Endothelial cell of umbilical vein (primary cell): ENCODE measurements at regions not wholly inside any gene's neighbourhood (a gene's known extent, or its start where the extent isn't known, plus 50 kb on each side); places are given as distances from the start of the nearest gene placed in this dataset.

Experiments
- EZH2 ChIP-seq: IDR thresholded peaks from 2 replicates; pipeline ENCODE4 v1.6.1; 2012; ENCODE audit warnings: borderline replicate concordance, low read depth, mild to moderate bottlenecking, moderate library complexity, low read length, inconsistent platforms; ENCODE audit not compliant: severe bottlenecking
- FOS ChIP-seq: IDR thresholded peaks from 2 replicates; pipeline ENCODE4 v1.6.1; 2011; ENCODE audit warnings: mild to moderate bottlenecking, low read length, moderate library complexity, borderline replicate concordance; ENCODE audit not compliant: insufficient read depth
- JUN ChIP-seq: IDR thresholded peaks from 2 replicates; pipeline ENCODE4 v1.6.1; 2011; ENCODE audit warnings: borderline replicate concordance, low read depth; ENCODE audit not compliant: insufficient read length, insufficient read depth
- MYC ChIP-seq: IDR thresholded peaks from one replicate; pipeline ENCODE4 v1.6.1; 2011; ENCODE audit warnings: mild to moderate bottlenecking, low read depth, low read length
- POLR2A ChIP-seq: IDR thresholded peaks from 2 replicates; pipeline ENCODE4 v1.6.1; 2012; ENCODE audit warnings: low read depth, mild to moderate bottlenecking, control low read depth, low read length
- POLR2AphosphoS5 ChIP-seq: IDR thresholded peaks from 2 replicates; pipeline ENCODE4 v1.6.1; 2012; ENCODE audit warnings: low read depth, mild to moderate bottlenecking, control low read depth, low read length, moderate library complexity; ENCODE audit not compliant: insufficient read depth
- TF ChIP-seq, protein P1 (sequence below), 2 donors: IDR thresholded peaks; 1 replicate in 1 of 2; 2 replicates in 1 of 2; pipeline ENCODE4 v1.5.1; 2011; ENCODE audit warnings: low read length in 2 of 2, mild to moderate bottlenecking in 2 of 2, moderate library complexity in 2 of 2, control low read depth in 1 of 2, inconsistent platforms in 1 of 2, low read depth in 1 of 2; ENCODE audit not compliant: insufficient read depth in 1 of 2; ENCODE audit errors: extremely low read depth in 1 of 2
- TF ChIP-seq, protein P2 (sequence below): IDR thresholded peaks from 2 replicates; pipeline ENCODE4 v1.6.1; 2011; ENCODE audit not compliant: insufficient read depth, insufficient read length

DNA sequence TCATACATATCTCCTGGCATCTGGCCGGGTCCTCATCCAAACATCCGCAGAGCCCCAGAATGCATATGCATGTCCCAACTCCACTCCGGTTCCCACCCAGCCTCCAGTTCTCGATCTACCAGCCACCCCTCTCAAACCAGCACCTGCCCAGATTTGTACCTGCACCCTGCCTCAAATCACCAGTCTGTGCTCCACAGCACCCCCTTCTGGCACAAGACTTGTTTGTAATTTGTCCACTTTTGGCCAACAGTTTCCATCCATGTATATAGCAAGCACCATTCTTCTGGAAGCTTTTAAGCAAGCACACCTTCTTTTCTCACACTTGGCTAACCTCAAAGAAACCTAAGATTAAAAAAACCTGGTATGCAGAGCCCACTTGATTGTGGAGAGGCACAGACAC is 644.1 kb downstream of the MID1IP1 start:
- TF ChIP-seq, protein P1, sequence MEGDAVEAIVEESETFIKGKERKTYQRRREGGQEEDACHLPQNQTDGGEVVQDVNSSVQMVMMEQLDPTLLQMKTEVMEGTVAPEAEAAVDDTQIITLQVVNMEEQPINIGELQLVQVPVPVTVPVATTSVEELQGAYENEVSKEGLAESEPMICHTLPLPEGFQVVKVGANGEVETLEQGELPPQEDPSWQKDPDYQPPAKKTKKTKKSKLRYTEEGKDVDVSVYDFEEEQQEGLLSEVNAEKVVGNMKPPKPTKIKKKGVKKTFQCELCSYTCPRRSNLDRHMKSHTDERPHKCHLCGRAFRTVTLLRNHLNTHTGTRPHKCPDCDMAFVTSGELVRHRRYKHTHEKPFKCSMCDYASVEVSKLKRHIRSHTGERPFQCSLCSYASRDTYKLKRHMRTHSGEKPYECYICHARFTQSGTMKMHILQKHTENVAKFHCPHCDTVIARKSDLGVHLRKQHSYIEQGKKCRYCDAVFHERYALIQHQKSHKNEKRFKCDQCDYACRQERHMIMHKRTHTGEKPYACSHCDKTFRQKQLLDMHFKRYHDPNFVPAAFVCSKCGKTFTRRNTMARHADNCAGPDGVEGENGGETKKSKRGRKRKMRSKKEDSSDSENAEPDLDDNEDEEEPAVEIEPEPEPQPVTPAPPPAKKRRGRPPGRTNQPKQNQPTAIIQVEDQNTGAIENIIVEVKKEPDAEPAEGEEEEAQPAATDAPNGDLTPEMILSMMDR (IDR thresholded peaks at IDR 0.05; ENCODE audit: extremely low read depth in 1 of 2, insufficient read depth in 1 of 2, low read depth in 1 of 2, low read length in 2 of 2), result peak in 1 of 2 donors; percentile 36
- no peak for TF ChIP-seq EZH2
- no peak for TF ChIP-seq MYC
- no peak for TF ChIP-seq POLR2A
- TF ChIP-seq POLR2AphosphoS5, result no peak
- TF ChIP-seq JUN, result no peak
- TF ChIP-seq, protein P2, sequence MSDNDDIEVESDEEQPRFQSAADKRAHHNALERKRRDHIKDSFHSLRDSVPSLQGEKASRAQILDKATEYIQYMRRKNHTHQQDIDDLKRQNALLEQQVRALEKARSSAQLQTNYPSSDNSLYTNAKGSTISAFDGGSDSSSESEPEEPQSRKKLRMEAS, result no peak
- no peak for TF ChIP-seq FOS
